HL-60 (cell line): ENCODE measurements at regions not wholly inside any gene's neighbourhood (a gene's known extent, or its start where the extent isn't known, plus 50 kb on each side); places are given as distances from the start of the nearest gene placed in this dataset.

Source experiments
- DNase-seq, 2 experiments: peaks; one replicate each; pipeline ENCODE4 v3.0.0-alpha.2; 2010 to 2020; ENCODE audit warnings: low read depth in 1 of 2, low spot score in 1 of 2
- H3K27ac ChIP-seq: fragments of 250-450 bp; sonication (Bioruptor Pico); replicated peaks from 2 replicates; pipeline ENCODE4 v1.5.1; 2020; ENCODE audit warnings: mild to moderate bottlenecking, moderate library complexity
- H3K27me3 ChIP-seq: fragments of 250-450 bp; sonication (Bioruptor Pico); 2 replicates; pipeline ENCODE4 v1.5.1; 2021; ENCODE audit warnings: mild to moderate bottlenecking, moderate library complexity; ENCODE audit not compliant: insufficient read depth, poor library complexity, severe bottlenecking
- H3K4me3 ChIP-seq: replicated peaks from 2 replicates; pipeline ENCODE4 v1.5.1; 2011; ENCODE audit warnings: mild to moderate bottlenecking, control low read depth, low read length; ENCODE audit not compliant: insufficient read depth
- GABPA ChIP-seq: IDR thresholded peaks from 2 replicates; pipeline ENCODE4 v1.6.1; 2012; ENCODE audit warnings: low read depth
- POLR2AphosphoS5 ChIP-seq: IDR thresholded peaks from 2 replicates; pipeline ENCODE4 v1.6.1; 2012; ENCODE audit warnings: low read depth
- REST ChIP-seq: IDR thresholded peaks from 2 replicates; pipeline ENCODE4 v1.6.1; 2012; ENCODE audit warnings: low read depth; ENCODE audit not compliant: insufficient replicate concordance
- SPI1 ChIP-seq: IDR thresholded peaks from 2 replicates; pipeline ENCODE4 v1.6.1; 2012; ENCODE audit warnings: low read depth, mild to moderate bottlenecking, borderline replicate concordance
- TF ChIP-seq, protein P1 (sequence below): IDR thresholded peaks from one replicate; pipeline ENCODE4 v1.5.1; 2011; ENCODE audit warnings: low read length, control low read depth, inconsistent platforms; ENCODE audit not compliant: insufficient read depth

DNA sequence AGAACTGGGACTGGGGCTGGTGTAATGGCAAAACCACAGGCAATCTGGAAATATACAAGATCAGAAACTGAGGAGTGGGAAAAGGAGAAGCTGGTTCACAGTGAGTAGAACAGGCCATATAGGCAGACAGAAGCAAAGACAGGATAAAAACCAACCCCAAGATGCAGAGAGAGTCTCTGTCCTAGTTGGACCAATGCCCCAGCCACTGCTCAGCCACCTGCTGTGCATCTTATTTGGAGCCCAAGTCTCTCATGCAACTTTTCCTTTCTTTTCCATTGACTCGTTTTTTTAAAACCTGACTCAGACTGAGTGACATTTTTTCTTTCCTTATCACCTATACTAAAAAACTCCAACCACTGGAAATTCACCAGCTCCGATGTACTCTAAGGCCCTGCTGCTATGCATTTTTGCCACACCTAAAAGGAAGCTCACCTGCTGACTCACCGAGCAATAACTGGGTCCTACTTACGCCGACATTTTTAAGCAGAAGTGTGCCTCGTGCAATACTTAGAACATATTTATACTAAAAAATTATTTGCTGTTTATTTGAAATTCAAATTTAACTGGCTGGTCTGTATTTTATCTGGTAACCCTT is 100.8 kb upstream of the XYLT1 start:
- TF ChIP-seq, protein P1, sequence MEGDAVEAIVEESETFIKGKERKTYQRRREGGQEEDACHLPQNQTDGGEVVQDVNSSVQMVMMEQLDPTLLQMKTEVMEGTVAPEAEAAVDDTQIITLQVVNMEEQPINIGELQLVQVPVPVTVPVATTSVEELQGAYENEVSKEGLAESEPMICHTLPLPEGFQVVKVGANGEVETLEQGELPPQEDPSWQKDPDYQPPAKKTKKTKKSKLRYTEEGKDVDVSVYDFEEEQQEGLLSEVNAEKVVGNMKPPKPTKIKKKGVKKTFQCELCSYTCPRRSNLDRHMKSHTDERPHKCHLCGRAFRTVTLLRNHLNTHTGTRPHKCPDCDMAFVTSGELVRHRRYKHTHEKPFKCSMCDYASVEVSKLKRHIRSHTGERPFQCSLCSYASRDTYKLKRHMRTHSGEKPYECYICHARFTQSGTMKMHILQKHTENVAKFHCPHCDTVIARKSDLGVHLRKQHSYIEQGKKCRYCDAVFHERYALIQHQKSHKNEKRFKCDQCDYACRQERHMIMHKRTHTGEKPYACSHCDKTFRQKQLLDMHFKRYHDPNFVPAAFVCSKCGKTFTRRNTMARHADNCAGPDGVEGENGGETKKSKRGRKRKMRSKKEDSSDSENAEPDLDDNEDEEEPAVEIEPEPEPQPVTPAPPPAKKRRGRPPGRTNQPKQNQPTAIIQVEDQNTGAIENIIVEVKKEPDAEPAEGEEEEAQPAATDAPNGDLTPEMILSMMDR, result no peak
- TF ChIP-seq SPI1 (no peak), GABPA (no peak), REST (no peak), POLR2AphosphoS5 (no peak)
- DNase-seq, result no peak
- Histone ChIP-seq H3K27ac (no peak overlapping the region), H3K4me3 (no peak overlapping the region), H3K27me3 (no peaks in the 10 kb centered on the region)

GRCh38 chr16:17568239-17568638 is 97.5 kb upstream of the XYLT1 start:
- H3K27ac ChIP-seq, result no peak overlapping the region
- no peak overlapping the region for H3K4me3 ChIP-seq
- no peaks in the 10 kb centered on the region for H3K27me3 ChIP-seq
- no peak for DNase-seq
- TF ChIP-seq, protein P1, result no peak
- no peak for TF ChIP-seq SPI1
- no peak for TF ChIP-seq POLR2AphosphoS5
- no peak for TF ChIP-seq GABPA
- TF ChIP-seq REST, result no peak

DNA sequence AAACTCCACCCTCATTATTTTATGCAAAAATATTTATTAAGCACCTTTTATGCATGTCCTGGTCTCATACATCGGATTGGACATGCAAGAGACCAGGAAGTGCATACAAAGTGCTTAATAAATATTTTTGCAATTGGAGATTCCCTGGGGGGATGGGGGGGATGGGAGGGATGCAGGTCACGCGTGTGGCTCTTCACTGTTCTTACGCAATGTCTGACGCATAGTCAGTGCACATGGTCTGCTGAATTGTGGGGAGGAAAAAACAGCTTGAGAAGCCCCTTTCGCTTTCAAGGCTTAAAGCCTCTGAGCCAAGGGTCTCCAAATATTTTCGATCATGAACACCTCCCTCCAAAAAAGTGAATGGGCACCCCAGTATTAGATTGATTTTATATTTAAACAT is 96.7 kb upstream of the XYLT1 start:
- no peak overlapping the region for H3K4me3 ChIP-seq
- no peak overlapping the region for H3K27ac ChIP-seq
- TF ChIP-seq REST, result no peak
- no peak for TF ChIP-seq SPI1
- no peak for TF ChIP-seq GABPA
- no peak for TF ChIP-seq POLR2AphosphoS5
- TF ChIP-seq, protein P1, result no peak
- no peaks in the 10 kb centered on the region for H3K27me3 ChIP-seq
- no peak for DNase-seq
